C4-2B (cell line): ENCODE measurements at regions not wholly inside any gene's neighbourhood (a gene's known extent, or its start where the extent isn't known, plus 50 kb on each side); places are given as distances from the start of the nearest gene placed in this dataset.

Source experiments
- CTCF ChIP-seq: fragments of 450-650 bp; conservative IDR thresholded peaks from 2 replicates; pipeline ENCODE4 v1.5.1; 2017; ENCODE audit warnings: mild to moderate bottlenecking
- ZFX ChIP-seq: fragments of 450-650 bp; IDR thresholded peaks from 2 replicates; pipeline ENCODE4 v1.6.1; 2017

- TF ChIP-seq CTCF (no peak), ZFX (no peak)
Measured at GRCh38 chr2:128921751-128922150, 603.1 kb upstream of the HS6ST1 start.
